ENCODE measurements at regions not wholly inside any gene's neighbourhood (a gene's known extent, or its start where the extent isn't known, plus 50 kb on each side); places are given as distances from the start of the nearest gene placed in this dataset.
"Not testable (repeated sequence)": the region's sequence is repeated elsewhere in the genome, so short reads cannot be mapped to it uniquely, and the experiment has no call there.

- DNase-seq: peak; percentile 60
- Histone ChIP-seq H3K9me2 (replicated peaks; ENCODE audit: insufficient read depth, low read length) (no peaks in the 10 kb centered on the region), H3K36me3 (ENCODE audit: insufficient read depth, low read length) (no peaks in the 10 kb centered on the region), H3K27me3 (ENCODE audit: low read length) (no peaks in the 10 kb centered on the region), H3K27ac (ENCODE audit: low read length) (peak overlapping the region; percentile 92), H3K4me1 (ENCODE audit: low read length) (peaks cover 34% of the 10 kb centered on the region), H3K9ac (ENCODE audit: low read length) (no peak overlapping the region), H2AFZ (ENCODE audit: low read length) (0 out of 2 replicates have a peak overlapping the region, but pooled peaks have one; percentile 61), H4K20me1 (ENCODE audit: insufficient read depth, low read depth, low read length) (no peaks in the 10 kb centered on the region), H3K79me2 (ENCODE audit: low read length) (no peaks in the 10 kb centered on the region), H3K9me3 (ENCODE audit: low read length) (no peaks in the 10 kb centered on the region), H3K4me2 (ENCODE audit: low read depth, low read length, poor library complexity, severe bottlenecking) (peak overlapping the region; percentile 59), H3K4me3 (ENCODE audit: low read length) (no peak overlapping the region)
These were observed 79.5 kb upstream of the ZNF608 start for GRCh38 chr5:124825983-124826337.

GRCh38 chr5:124828731-124829234 lies 82.3 kb upstream of the ZNF608 start:
- H3K9me3 ChIP-seq (ENCODE audit: low read length): no peaks in the 10 kb centered on the region
- peaks cover 54% of the 10 kb centered on the region for H3K4me1 ChIP-seq (ENCODE audit: low read length)
- no peak overlapping the region for H3K27ac ChIP-seq (ENCODE audit: low read length)
- H3K79me2 ChIP-seq (ENCODE audit: low read length): no peaks in the 10 kb centered on the region
- no peaks in the 10 kb centered on the region for H3K9me2 ChIP-seq (replicated peaks; ENCODE audit: insufficient read depth, low read length)
- no peak overlapping the region for H3K4me2 ChIP-seq (ENCODE audit: low read depth, low read length, poor library complexity, severe bottlenecking)
- H3K9ac ChIP-seq (ENCODE audit: low read length): no peak overlapping the region
- no peak overlapping the region for H2AFZ ChIP-seq (ENCODE audit: low read length)
- no peak for DNase-seq
- H3K4me3 ChIP-seq (ENCODE audit: low read length): no peak overlapping the region
- no peaks in the 10 kb centered on the region for H4K20me1 ChIP-seq (ENCODE audit: insufficient read depth, low read depth, low read length)
- H3K36me3 ChIP-seq (ENCODE audit: insufficient read depth, low read length): no peaks in the 10 kb centered on the region; the same call in 1 of the 2 replicates
- no peaks in the 10 kb centered on the region for H3K27me3 ChIP-seq (ENCODE audit: low read length)

- Histone ChIP-seq H3K9me2 (replicated peaks; ENCODE audit: insufficient read depth, low read length) (no peaks in the 10 kb centered on the region), H3K4me1 (ENCODE audit: low read length) (peaks cover 33% of the 10 kb centered on the region), H3K4me3 (ENCODE audit: low read length) (no peak overlapping the region), H3K27me3 (ENCODE audit: low read length) (no peaks in the 10 kb centered on the region), H3K27ac (ENCODE audit: low read length) (no peak overlapping the region), H3K9ac (ENCODE audit: low read length) (no peak overlapping the region), H3K79me2 (ENCODE audit: low read length) (no peaks in the 10 kb centered on the region), H3K36me3 (ENCODE audit: insufficient read depth, low read length) (no peaks in the 10 kb centered on the region; the same call in 1 of the 2 replicates), H3K4me2 (ENCODE audit: low read depth, low read length, poor library complexity, severe bottlenecking) (no peak overlapping the region), H2AFZ (ENCODE audit: low read length) (no peak overlapping the region), H3K9me3 (ENCODE audit: low read length) (no peaks in the 10 kb centered on the region), H4K20me1 (ENCODE audit: insufficient read depth, low read depth, low read length) (no peaks in the 10 kb centered on the region)
- DNase-seq: no peak
These were observed 85.3 kb upstream of the ZNF608 start for GRCh38 chr5:124831687-124832240.

- Histone ChIP-seq H3K27me3 (ENCODE audit: low read length) (no peaks in the 10 kb centered on the region), H3K4me2 (ENCODE audit: low read depth, low read length, poor library complexity, severe bottlenecking) (no peak overlapping the region), H3K9me2 (replicated peaks; ENCODE audit: insufficient read depth, low read length) (no peaks in the 10 kb centered on the region), H3K36me3 (ENCODE audit: insufficient read depth, low read length) (no peaks in the 10 kb centered on the region; the same call in 1 of the 2 replicates), H2AFZ (ENCODE audit: low read length) (no peak overlapping the region), H3K9me3 (ENCODE audit: low read length) (no peaks in the 10 kb centered on the region), H4K20me1 (ENCODE audit: insufficient read depth, low read depth, low read length) (no peaks in the 10 kb centered on the region), H3K9ac (ENCODE audit: low read length) (no peak overlapping the region), H3K4me1 (ENCODE audit: low read length) (peaks cover 33% of the 10 kb centered on the region), H3K79me2 (ENCODE audit: low read length) (no peaks in the 10 kb centered on the region), H3K27ac (ENCODE audit: low read length) (no peak overlapping the region), H3K4me3 (ENCODE audit: low read length) (no peak overlapping the region)
- no peak for DNase-seq
These were observed 86.1 kb upstream of the ZNF608 start for GRCh38 chr5:124832510-124832909.

GRCh38 chr5:124836314-124836713 lies 89.9 kb upstream of the ZNF608 start:
- not testable (repeated sequence) for DNase-seq; H3K36me3 ChIP-seq (ENCODE audit: insufficient read depth, low read length); H3K79me2 ChIP-seq (ENCODE audit: low read length); H3K9me2 ChIP-seq (replicated peaks; ENCODE audit: insufficient read depth, low read length); H3K4me3 ChIP-seq (ENCODE audit: low read length); H3K27ac ChIP-seq (ENCODE audit: low read length); H3K27me3 ChIP-seq (ENCODE audit: low read length); H3K9me3 ChIP-seq (ENCODE audit: low read length); H4K20me1 ChIP-seq (ENCODE audit: insufficient read depth, low read depth, low read length); H3K4me2 ChIP-seq (ENCODE audit: low read depth, low read length, poor library complexity, severe bottlenecking); H3K9ac ChIP-seq (ENCODE audit: low read length); H2AFZ ChIP-seq (ENCODE audit: low read length)
- H3K4me1 ChIP-seq (ENCODE audit: low read length): peaks cover 19% of the 10 kb centered on the region

- H3K4me1 ChIP-seq (ENCODE audit: low read length): 0 out of 2 replicates have a peak, but pooled peaks cover 2% of the 10 kb centered on the region
- H4K20me1 ChIP-seq (ENCODE audit: insufficient read depth, low read depth, low read length): no peaks in the 10 kb centered on the region
- no peak overlapping the region for H3K4me2 ChIP-seq (ENCODE audit: low read depth, low read length, poor library complexity, severe bottlenecking)
- no peak overlapping the region for H3K9ac ChIP-seq (ENCODE audit: low read length)
- no peaks in the 10 kb centered on the region for H3K9me3 ChIP-seq (ENCODE audit: low read length)
- no peak for DNase-seq
- H3K4me3 ChIP-seq (ENCODE audit: low read length): no peak overlapping the region
- H3K27ac ChIP-seq (ENCODE audit: low read length): no peak overlapping the region
- H2AFZ ChIP-seq (ENCODE audit: low read length): no peak overlapping the region
- H3K27me3 ChIP-seq (ENCODE audit: low read length): no peaks in the 10 kb centered on the region
- H3K36me3 ChIP-seq (ENCODE audit: insufficient read depth, low read length): no peaks in the 10 kb centered on the region
- H3K9me2 ChIP-seq (replicated peaks; ENCODE audit: insufficient read depth, low read length): no peaks in the 10 kb centered on the region
- no peaks in the 10 kb centered on the region for H3K79me2 ChIP-seq (ENCODE audit: low read length)
These were observed 93.0 kb upstream of the ZNF608 start for GRCh38 chr5:124839371-124839998.

GRCh38 chr5:124841829-124842712 lies 95.6 kb upstream of the ZNF608 start:
- Histone ChIP-seq H2AFZ (ENCODE audit: low read length) (no peak overlapping the region), H3K36me3 (ENCODE audit: insufficient read depth, low read length) (no peaks in the 10 kb centered on the region), H3K4me1 (ENCODE audit: low read length) (0 out of 2 replicates have a peak, but pooled peaks cover 2% of the 10 kb centered on the region), H3K9ac (ENCODE audit: low read length) (no peak overlapping the region), H4K20me1 (ENCODE audit: insufficient read depth, low read depth, low read length) (no peaks in the 10 kb centered on the region), H3K79me2 (ENCODE audit: low read length) (no peaks in the 10 kb centered on the region), H3K4me2 (ENCODE audit: low read depth, low read length, poor library complexity, severe bottlenecking) (no peak overlapping the region), H3K27me3 (ENCODE audit: low read length) (no peaks in the 10 kb centered on the region), H3K27ac (ENCODE audit: low read length) (no peak overlapping the region), H3K4me3 (ENCODE audit: low read length) (no peak overlapping the region), H3K9me2 (replicated peaks; ENCODE audit: insufficient read depth, low read length) (no peaks in the 10 kb centered on the region), H3K9me3 (ENCODE audit: low read length) (no peaks in the 10 kb centered on the region)
- no peak for DNase-seq

Measured in Karpas-422 (cell line).